CD4-positive, alpha-beta T cell treated with Interleukin-4 for 1 hour (primary cell): ENCODE measurements at regions not wholly inside any gene's neighbourhood (a gene's known extent, or its start where the extent isn't known, plus 50 kb on each side); places are given as distances from the start of the nearest gene placed in this dataset.

Experiments
- DNase-seq, 2 donors: peaks; one replicate each; pipeline ENCODE4 v3.0.0-alpha.2; 2020 to 2022

DNA sequence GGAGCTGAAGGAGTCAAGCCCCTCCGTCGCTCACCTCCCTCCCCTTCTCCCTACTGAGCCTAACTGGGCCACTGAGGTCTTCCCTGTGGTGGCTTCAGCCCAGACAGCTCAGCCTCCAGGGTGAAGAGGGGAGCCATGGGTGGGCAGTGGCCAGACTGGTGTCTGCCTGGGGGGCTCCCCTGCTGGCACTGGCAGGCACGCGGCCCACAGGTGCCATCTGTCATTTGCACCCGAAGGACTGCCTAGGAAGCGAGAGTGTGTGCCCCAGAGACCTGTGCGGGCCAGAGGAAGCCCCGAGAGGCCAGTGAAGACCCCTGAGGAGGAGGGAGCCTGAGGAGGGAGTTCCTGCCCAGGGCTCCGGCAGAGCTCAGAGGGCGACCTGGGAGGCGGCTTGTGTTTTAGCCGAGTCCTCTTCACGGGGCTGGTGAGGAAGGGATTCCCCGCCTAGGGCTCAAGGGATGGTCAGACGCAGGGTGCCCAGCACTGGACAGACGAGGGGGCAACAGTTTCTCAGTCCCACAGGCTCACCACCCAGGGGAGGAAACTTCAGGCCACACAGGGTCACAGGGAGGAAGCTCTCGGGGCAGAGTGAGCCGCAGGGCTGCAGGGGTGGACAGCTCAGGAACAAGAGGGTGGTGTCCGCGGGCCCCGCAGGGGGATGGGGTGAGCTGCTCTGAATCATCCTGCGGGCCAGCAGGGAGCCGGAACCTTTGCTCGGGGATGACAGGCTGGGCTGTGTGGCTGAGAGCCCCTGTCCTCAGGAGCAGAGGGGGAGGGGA, 76.2 kb upstream of the PPP2R2D start:
- DNase-seq, result no peak

DNA sequence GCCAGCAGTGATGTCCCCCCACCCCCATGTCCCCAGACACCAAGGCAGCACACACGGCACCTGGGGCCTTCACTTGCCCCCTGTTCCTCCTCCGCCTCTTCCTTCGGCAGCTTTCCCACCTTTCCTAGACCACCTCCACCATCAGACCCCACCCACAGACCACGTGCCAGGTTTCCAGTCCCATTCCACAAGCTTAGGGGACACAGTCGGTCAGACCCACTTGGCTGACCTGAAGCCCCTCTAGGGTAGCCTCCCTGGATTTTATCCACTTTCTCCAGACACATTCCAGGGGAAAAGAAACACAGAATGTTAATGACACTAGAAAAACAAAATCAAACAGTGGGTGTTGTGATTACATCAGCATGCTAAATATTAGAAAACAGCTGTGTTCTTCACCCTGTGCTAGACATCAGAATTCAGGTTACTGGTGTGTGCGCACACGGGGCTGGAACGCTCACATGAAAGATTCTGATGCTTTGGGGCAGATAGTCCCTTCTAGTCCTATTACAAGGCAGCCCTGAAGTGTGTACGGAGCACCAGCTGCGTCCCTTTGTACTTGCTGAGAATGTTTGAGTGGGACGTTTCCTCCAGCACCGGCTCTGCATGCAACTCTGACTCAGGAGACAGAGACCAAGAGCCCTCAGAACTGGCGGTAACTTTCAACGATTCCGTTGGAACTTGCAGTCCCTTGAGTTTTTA, 75.5 kb upstream of the PPP2R2D start:
- DNase-seq, result no peak

DNA sequence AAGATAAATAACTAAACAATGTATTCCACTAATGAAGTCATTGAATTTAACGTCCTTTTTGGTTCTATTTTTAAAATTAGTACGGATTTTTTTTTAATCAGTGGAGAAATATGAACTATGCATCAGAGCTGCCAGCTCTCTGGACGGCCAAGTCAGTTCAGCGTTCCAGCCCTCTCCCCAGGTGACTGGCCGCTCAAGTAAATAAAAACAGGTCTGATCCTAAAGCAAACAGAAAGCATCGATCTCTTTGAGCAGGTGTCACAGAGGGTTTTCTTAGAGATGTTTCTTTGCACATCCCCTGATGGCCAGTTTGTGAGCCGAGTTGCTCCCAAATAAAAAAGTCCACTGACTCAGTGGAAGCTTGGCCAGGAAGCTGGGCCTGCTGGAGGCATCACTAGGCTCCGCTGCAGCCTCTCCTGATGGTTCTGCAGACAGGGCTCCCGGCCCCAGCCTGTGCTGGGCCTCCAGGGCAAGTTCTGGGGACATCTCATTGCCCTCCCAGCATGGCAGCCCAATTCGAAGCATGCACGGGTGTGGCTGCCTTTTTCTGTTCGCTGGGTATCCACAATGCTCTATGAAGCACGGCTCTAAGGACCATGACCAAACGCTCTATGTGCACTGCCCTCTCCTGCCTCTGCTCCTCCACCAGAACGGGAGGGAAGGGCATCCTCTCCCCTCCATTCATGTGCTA, 74.7 kb upstream of the PPP2R2D start:
- DNase-seq, result no peak

DNA sequence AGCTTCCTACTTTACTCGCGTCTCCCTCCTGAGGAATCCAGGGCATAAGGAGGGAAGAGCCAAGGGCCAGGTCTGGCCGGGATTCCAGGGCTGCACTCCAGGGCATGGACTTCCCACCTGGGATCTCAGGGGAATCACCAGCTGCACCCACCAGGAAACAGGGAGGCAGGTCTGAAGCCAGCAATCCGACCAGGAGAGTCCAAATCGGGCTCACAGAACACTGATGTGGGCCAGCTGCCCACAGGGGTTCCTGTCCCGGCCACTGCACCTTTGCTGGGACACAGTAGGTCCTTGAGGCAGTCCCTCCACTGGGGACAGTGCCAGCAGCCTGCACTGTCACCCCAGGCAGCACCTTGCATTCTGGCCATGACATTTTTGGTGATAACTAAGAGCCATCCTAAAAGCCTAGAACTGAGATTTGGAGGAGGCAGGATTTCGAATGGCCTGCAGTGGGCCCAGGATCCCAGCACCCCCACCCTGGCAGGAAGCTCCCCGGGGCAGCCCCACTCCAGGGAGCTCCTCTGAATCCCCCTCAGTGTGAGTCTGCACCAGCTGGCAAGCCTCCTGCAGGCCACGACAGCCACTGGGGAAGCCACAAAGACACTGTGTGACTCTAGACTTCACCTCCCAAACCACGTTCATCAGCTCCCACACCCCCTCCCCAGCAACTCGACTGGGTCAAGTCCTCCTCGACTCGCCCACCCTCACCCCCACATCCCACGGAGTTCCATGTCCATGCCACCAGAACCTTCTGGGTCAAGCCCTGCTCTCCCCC, 71.5 kb upstream of the PPP2R2D start:
- DNase-seq, result no peak

DNA sequence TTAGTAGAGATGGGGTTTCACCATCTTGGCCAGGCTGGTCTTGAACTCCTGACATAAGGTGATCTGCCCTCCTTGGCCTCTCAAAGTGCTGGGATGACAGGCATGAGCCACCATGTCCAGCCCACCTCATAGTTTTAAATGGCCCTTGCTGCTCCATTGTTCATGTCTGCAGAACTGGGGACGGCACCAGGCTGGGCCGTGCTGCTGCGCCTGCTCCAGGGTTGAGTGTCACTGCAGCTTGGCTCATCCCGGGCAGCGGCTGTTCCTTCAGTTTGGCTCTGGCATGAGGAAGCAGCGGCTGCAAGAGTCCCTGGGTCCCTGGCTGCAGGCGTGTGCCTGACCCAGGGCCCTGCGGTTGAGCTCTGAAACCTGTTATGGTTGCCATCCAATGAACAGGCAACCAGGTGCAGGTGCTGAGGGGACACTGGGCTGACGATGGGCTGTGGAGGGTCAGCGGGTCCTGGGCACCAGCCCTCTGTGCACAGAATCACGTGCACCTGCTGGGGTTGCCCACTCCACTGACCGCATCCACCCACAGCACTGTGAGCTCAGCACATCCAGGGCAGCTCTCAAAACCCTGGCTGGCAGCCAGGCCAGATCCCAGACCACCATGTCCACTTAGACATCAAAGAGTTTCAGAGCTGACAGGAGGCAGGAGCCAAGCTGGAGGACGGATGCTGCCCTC, 70.2 kb upstream of the PPP2R2D start:
- no peak for DNase-seq

DNA sequence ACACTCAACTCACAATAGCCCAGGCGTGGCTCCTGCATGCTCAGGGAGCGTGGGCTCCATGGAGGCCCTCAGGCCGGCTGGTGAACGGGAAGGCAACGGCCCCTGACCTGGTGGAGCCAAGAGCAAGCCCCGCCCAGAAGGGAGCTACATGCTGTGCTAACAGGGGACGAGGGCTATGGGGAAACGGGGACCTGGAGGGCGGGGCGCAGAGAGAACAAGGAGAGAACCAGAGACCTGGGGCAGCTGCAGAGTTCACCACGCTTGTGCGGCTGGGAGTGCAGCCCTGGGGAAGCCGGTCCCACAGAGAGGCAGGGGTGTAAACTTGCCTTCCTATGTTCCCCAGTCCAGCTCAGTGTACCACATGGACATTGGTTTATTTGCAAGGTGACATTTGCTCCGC, 69.2 kb upstream of the PPP2R2D start:
- no peak for DNase-seq

DNA sequence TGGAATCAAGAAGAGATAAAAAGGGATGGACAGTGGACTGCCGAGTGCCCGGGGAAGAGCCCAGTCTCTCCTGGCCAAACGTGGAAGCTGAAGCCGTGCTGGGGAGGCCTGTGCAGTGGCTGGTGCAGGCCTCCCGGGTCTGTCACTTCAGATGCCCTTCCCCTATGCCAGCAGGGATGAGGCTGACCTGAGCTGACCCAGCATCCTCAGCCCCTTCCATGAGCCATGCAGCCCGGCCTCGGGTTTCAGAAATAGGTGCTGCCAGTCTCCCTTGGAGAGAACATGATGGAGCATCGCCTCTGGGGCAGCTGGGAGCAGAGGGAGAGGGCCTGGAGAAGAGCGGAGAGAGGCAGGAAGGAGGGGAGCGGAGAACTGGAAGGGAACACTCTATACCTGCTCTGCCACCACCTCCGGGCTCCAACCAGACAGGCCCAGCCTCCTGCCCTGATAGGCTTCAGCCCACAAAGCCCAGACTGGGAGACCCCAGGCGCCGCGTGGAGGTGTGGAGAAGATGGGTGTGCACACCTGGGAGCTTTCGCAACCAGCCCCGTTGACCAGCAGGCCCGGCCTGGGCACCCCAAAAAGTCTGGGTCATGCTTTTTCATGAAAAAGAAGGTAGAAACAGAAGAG, 68.6 kb upstream of the PPP2R2D start:
- DNase-seq, result no peak

DNA sequence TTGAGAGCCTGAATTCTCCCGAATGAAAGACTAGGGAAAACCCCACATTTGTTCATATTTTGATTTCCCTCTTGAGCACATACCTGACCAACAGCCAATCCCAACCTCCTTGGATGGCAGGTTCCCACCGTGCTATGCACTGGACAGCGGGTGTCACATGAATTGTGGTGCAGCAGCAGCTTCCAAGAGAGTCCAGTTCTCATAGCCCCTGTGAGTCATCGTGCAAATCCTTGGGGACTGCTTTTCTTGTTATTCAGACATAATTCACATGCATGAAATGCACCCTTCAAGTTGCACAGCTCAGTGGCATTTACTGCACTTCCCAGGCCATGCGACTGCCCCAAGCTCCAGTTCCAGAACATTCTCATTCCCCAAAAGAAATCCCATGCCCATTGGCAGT, 67.8 kb upstream of the PPP2R2D start:
- no peak for DNase-seq

DNA sequence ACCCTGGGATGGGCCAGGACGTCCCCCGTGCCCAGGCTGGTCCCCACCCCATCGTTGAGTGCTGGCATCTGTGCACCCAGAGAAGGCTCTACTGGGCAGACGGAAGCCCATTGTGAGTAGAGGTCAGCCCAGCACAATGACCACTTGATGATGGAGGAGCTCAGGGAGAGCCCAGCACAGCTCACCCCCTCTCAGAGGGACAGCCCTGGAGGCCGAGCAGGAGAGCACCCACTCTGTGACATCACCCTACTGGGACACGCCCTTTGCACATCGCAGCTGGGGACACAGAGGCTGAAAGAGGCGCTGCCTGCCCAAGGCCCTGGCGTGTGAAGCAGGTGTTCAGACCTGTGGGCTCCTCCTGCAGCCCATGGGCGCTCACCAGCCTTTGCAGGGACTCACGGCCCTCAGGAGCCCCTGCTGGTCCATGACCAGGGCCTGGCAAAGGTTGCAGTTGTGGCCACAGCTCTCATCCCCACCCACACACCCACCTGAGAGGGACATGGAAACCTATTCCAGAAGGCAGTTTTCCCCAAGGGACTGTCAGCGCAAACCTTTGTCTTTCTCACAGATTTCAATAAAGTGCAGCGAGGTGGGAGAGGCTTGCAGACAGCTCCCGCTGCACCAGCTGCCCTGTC, 67.2 kb upstream of the PPP2R2D start:
- no peak for DNase-seq

DNA sequence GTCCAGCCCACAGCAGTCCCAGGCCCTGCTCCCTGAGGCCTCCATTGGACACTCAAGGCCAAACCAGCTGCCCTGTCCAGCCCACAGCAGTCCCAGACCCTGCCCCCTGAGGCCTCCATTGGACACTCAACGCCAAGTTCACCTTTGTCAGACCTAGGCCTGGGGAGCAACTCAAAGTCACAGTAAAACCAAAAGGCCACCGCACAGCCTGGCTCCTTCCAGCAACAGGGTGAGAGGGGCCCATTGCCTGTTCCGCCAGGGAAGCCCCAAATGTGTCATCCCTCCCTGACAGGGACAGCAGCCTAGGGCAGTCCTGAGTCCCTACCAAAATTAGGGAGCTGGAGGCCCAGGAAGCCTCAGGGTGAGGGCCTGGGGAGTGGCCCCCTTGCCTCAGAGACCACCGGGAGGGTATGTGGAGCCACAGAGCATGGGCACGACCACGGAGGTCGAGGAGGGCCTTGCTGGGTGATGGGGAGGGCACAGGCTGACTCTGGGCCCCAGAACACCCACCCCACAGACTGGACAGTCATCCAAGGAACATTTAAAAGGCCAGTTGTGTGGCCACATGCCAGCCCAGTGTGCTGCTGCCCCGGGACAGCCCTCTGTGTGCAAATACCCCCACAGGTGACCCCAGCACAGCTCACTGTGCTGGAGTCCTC, 66.5 kb upstream of the PPP2R2D start:
- DNase-seq, result no peak

DNA sequence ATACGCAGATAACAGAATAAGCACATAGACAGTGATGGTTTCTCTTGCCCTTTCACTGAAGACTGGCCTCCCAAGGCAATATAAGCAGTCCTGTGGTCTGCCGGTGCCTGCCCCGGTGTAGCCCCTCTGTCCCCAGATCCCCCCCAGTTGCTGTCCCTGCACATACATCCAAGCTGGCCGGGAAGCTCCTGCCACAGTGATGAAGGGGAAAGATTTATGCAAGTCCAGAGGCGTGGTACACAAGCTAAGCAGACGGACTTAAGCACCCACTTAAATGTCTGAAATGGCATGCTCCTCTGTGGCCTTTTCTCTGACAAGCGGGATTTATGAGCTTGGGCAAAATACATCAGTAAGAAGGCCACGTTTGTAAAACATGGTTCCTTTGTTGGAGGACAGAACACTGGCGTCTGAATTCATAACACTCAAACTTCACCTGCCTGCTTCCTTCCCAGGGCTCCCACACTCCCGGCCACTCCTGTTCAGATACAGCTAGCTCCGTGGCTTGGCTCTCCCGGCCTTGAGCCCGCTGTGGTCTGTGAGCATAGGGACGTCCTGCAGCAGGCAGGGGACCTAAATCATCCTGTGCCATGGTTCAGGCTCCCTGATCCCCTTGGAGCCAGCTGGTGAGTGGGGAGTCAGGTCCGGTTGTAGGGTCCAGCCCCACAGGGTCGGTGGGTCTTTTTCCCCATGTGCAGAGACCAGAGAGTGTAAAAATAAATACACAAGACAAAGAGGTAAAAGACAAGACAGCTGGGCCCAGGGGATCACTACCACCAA, 61.7 kb upstream of the PPP2R2D start:
- DNase-seq, result peak in 1 of 2 donors; percentile 6

DNA sequence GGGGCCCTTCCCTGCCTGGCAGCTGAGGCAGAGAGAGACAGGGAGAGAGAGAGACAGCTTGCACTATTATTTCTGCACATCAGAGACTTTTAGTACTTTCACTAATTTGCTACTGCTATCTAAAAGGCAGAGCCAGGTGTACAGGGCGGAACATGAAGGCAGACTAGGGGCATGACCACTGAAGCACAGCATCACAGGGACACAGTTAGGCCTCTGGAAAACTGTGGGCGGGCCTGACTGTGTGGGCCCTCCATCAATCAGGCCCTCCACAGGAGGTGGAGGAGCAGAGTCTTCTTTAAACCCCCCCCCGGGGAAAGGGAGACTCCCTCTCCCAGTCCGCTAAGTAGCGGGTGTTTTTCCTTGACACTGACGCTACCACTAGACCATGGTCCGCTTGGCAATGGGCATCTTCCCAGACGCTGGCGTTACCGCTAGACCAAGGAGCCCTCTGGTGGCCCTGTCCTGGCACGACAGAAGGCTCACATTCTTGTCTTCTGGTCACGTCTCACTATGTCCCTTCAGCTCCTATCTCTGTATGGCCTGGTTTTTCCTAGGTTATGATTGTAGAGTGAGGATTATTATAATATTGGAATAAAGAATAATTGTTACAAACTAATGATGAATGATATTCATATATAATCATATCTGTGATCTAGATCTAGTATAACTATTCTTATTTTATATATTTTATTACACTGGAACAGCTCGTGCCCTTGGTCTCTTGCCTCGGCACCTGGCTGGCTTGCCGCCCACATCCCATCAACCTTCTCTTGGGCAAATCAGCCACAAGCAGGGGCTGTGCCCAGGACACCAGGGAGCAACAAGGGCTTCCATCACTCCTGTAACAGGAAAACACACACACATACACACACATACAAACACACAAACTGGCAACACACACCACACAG, 60.7 kb upstream of the PPP2R2D start:
- DNase-seq, result peak in 1 of 2 donors; percentile 4

DNA sequence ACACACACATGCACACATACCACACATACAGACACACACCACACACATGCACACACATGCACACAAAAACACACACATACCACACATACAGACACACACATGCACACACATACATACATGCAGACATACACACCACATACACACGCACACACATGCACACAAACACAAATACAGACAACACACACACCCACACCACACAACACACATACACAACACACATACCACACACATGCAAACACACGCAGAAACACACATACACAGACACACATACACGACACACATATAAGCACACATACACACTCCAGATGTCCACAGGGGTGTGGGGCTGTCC, 60.1 kb upstream of the PPP2R2D start:
- DNase-seq, result no peak

DNA sequence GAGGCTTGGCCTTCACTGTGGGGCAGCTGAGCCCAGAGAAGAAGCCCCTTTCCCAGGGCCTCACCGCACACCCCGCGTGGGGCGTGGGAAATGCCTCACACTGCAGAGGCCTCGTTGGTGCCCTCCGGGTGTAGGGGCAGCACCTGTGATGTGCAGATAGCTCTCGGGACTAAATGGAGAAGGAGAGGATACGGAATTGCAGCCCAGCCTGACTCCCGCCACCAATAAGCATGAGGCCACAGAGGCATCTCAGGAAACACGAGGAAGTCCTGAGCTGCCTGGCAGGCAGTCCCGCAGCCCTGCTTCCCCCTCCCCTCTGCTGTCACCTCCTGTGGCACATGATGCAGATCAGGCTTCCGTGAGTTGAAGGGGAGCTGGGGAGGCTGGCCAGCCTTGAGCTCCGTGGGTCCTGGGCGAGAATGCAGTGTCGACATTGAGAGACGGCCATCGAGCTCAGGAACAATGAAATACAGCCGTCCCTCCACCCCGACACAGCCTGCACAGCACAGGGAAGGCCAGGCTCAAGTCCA, 59.6 kb upstream of the PPP2R2D start:
- DNase-seq, result peak in 1 of 2 donors; percentile 4

DNA sequence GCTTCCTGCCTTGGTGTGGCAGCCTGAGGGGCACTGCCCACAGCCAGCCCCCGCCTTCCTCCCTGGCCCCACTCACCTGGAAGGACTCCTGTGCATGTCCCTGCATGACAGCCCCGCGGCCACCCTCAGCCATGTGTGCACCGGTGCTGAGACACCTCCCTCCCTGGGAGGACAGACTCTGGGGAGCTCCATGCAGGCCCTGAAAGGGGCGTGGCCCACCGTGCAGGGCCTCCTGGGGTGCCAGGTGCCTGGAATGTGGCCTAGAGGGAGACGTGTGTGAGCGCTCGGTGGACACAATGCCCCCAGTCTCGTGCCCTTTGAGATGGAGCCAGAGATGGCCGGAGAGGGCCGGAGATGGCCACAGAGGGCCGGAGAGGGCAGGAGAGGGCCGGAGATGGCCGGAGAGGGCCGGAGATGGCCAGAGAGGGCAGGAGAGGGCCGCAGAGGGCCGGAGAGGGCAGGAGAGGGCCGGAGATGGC, 59.1 kb upstream of the PPP2R2D start:
- DNase-seq, result peak in 1 of 2 donors; percentile 7

DNA sequence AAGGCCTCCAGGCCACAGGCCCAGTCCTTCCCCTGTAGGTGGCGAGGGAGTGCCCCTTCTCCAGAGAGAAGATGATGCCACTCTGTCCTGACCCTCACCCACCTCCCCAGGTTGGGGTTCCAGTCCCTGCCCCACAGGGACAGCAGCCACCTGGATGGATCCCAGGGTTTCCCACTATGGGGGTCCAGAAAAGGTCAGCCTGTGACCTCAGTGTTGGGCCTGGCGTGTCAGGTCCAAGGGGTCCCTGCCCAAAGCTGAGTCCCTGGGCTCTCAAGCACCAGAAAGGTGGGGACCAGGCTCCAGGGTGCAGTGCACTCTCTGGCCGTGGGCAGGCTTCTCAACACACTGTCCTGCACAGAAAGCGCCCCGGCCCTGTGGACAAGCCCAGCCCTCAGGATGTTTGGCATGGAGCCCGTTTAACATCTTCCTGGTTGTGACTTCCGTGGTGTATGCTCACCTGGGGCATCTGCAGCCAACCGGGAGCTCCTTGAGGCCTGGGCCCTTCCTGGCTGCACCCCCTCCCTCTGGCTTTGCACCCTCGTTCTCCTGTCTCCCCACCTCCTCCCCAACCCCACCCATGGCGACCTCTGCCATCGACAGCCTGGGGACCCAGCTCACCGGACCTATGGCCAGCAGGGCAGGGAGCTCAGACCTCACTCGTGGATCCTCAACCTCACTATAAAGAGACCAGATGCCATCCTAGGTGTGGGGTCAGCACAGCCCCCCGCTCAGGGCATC, 58.3 kb upstream of the PPP2R2D start:
- DNase-seq, result peak in 1 of 2 donors; percentile 10

DNA sequence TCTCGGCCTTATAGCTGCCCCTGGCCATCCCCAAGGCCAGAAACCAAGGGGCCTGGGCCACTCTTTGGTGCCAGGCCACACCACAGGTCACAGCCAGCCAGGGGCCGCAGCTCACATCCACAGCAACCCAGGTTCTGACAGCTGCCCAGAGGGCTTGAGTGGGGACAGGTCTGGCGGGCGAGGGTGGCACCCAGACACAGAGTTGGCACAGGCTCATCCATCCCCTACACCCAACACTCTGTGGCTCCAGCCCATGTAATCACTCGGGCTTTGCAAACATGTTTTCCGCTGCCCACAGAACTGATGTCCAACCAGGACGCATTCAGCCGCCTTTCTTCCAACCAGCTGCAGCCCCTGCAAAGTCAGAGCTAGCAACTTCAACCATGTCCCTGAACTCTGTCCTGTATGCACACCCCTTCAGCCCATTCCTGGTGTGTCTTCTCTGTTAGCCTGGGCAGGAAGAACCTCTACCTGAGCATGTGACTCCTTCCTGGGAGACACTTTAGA, 57.7 kb upstream of the PPP2R2D start:
- peak in 1 of 2 donors; percentile 9 for DNase-seq

DNA sequence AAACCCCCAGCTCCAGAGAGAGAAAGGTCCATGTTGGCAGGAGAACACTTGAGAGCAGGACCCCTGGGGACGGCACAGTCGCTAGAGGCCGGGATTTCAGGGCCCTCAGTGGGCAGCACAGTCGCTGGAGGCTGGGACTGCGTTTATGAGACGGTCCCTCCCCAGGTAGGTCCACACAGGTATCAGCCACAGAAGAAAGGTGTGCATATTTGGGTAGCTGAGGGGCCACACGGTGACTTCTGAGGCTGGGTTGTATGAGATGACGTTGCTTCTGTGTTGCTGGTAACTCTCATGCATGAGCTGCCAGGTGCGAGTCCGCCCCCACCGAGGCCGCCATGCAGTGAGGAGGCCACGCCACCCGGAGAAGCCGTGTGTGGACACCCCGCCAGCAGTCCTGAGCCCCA, 56.9 kb upstream of the PPP2R2D start:
- peak in 1 of 2 donors; percentile 4 for DNase-seq
